ENCODE measurements at regions not wholly inside any gene's neighbourhood (a gene's known extent, or its start where the extent isn't known, plus 50 kb on each side); places are given as distances from the start of the nearest gene placed in this dataset.

DNA sequence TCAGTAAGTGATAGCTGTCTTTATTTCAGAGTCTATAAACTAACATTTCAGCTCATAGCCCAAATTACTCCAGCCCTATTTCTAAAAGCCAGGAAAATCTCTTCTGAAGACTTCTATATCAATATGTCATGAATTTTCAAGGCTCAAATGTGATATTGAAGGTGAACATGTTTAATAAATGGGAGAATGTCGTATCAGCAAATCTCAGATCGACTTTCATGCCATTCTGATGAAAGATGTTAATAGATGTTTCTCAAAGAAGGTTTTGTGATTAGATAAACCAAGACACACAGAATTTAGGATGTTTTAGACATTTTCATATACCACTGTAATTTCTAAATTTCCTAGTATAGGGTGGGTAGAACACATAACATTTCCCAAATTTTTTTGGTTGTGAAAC lies 380.6 kb downstream of the ARL4A start:
- no peak for TF ChIP-seq CTCF (IDR thresholded peaks at IDR 0.05)
- no peak for TF ChIP-seq POLR2AphosphoS5 (IDR thresholded peaks at IDR 0.05)
- TF ChIP-seq POLR2A (IDR thresholded peaks at IDR 0.05), result no peak

Data from stomach (tissue), 4 donors.